Stimulated activated naive B cell treated with anti-CD40 and anti-IgM and Interleukin-4, amounts not matched to agents 10 μg/mL and 1 μg/mL and 100 μg/mL, for 72 hours (primary cell): ENCODE measurements at regions not wholly inside any gene's neighbourhood (a gene's known extent, or its start where the extent isn't known, plus 50 kb on each side); places are given as distances from the start of the nearest gene placed in this dataset.
A peak's percentile ranks its signal among the peaks of the same experiment; 100 is the strongest.

Source experiments
- ATAC-seq, 2 donors: fragments of 150-1000 bp; cut with Tn5 transposase; replicated peaks; 2 replicates each; pipeline ENCODE4 v1.10.0; 2021; ENCODE audit warnings: moderate library complexity in 1 of 2
- DNase-seq: peaks from one replicate; pipeline ENCODE4 v3.0.0; 2021
- H3K27ac Mint-ChIP-seq: one replicate; pipeline ENCODE4 v1.8.0; 2022; ENCODE audit warnings: mild to moderate bottlenecking, mixed read lengths
- H3K27me3 Mint-ChIP-seq, 2 donors: one replicate each; pipeline ENCODE4 v1.8.0; 2022; ENCODE audit warnings: mixed read lengths in 2 of 2
- H3K36me3 Mint-ChIP-seq, 2 donors: one replicate each; pipeline ENCODE4 v1.8.0; 2022; ENCODE audit warnings: mixed read lengths in 2 of 2, mild to moderate bottlenecking in 1 of 2
- H3K4me1 Mint-ChIP-seq, 2 donors: one replicate each; pipeline ENCODE4 v1.8.0; 2022; ENCODE audit warnings: mixed read lengths in 2 of 2, mild to moderate bottlenecking in 1 of 2
- H3K4me3 Mint-ChIP-seq, 2 donors: one replicate each; pipeline ENCODE4 v1.8.0; 2022; ENCODE audit warnings: mild to moderate bottlenecking in 2 of 2, mixed read lengths in 2 of 2, moderate library complexity in 1 of 2
- H3K9me3 Mint-ChIP-seq, 2 donors: one replicate each; pipeline ENCODE4 v1.8.0; 2022; ENCODE audit warnings: mixed read lengths in 2 of 2, mild to moderate bottlenecking in 1 of 2

GRCh38 chr12:76611533-76611932, 52.0 kb upstream of the OSBPL8 start:
- no peaks in the 10 kb centered on the region for H3K9me3 Mint-ChIP-seq

GRCh38 chr12:76614364-76614763, 54.8 kb upstream of the OSBPL8 start:
- H3K9me3 Mint-ChIP-seq, result no peaks in the 10 kb centered on the region
- H3K27me3 Mint-ChIP-seq, result peaks cover 0 to 1% of the 10 kb centered on the region in 2 donors
- no peak overlapping the region for H3K4me3 Mint-ChIP-seq
- H3K4me1 Mint-ChIP-seq, result no peaks in the 10 kb centered on the region
- ATAC-seq (no peak), DNase-seq (no peak)
- no peaks in the 10 kb centered on the region for H3K36me3 Mint-ChIP-seq
- no peak overlapping the region for H3K27ac Mint-ChIP-seq

More at GRCh38 chr12:76611533-76611932, 52.0 kb upstream of the OSBPL8 start:
- no peaks in the 10 kb centered on the region for H3K36me3 Mint-ChIP-seq
- no peak overlapping the region for H3K4me3 Mint-ChIP-seq
- peaks cover 0 to 13% of the 10 kb centered on the region in 2 donors for H3K27me3 Mint-ChIP-seq
- H3K4me1 Mint-ChIP-seq, result no peaks in the 10 kb centered on the region
- ATAC-seq (no peak), DNase-seq (no peak)
- H3K27ac Mint-ChIP-seq, result no peak overlapping the region

- H3K4me1 Mint-ChIP-seq, result peaks cover 0 to 2% of the 10 kb centered on the region in 2 donors
Observed at GRCh38 chr12:76618031-76618430, 58.5 kb upstream of the OSBPL8 start.

GRCh38 chr12:76621582-76622024, 62.0 kb upstream of the OSBPL8 start:
- DNase-seq (peak; percentile 13), ATAC-seq (peak; percentile 72 to 76)
- H3K36me3 Mint-ChIP-seq, result no peaks in the 10 kb centered on the region
- H3K4me3 Mint-ChIP-seq, result no peak overlapping the region
- H3K27me3 Mint-ChIP-seq, result no peaks in the 10 kb centered on the region
- H3K27ac Mint-ChIP-seq, result no peak overlapping the region
- no peaks in the 10 kb centered on the region for H3K9me3 Mint-ChIP-seq
- H3K4me1 Mint-ChIP-seq, result peaks cover 0 to 2% of the 10 kb centered on the region in 2 donors

More at GRCh38 chr12:76618031-76618430, 58.5 kb upstream of the OSBPL8 start:
- no peak overlapping the region for H3K27ac Mint-ChIP-seq
- ATAC-seq (no peak), DNase-seq (no peak)
- no peaks in the 10 kb centered on the region for H3K27me3 Mint-ChIP-seq
- no peaks in the 10 kb centered on the region for H3K9me3 Mint-ChIP-seq
- H3K4me3 Mint-ChIP-seq, result no peak overlapping the region
- H3K36me3 Mint-ChIP-seq, result no peaks in the 10 kb centered on the region

- ATAC-seq (no peak), DNase-seq (no peak)
- Mint-ChIP-seq H3K36me3 (no peaks in the 10 kb centered on the region), H3K27me3 (no peaks in the 10 kb centered on the region), H3K4me3 (no peak overlapping the region), H3K4me1 (peaks cover 0 to 2% of the 10 kb centered on the region in 2 donors), H3K9me3 (no peaks in the 10 kb centered on the region), H3K27ac (no peak overlapping the region)
Observed at GRCh38 chr12:76622351-76622750, 62.8 kb upstream of the OSBPL8 start.

- ATAC-seq (no peak), DNase-seq (no peak)
- no peaks in the 10 kb centered on the region for H3K9me3 Mint-ChIP-seq
- no peak overlapping the region for H3K27ac Mint-ChIP-seq
- no peaks in the 10 kb centered on the region for H3K27me3 Mint-ChIP-seq
- H3K4me1 Mint-ChIP-seq, result peaks cover 0 to 2% of the 10 kb centered on the region in 2 donors
- H3K36me3 Mint-ChIP-seq, result no peaks in the 10 kb centered on the region
- no peak overlapping the region for H3K4me3 Mint-ChIP-seq
Observed at GRCh38 chr12:76622915-76623314, 63.3 kb upstream of the OSBPL8 start.

GRCh38 chr12:76623931-76624330, 64.4 kb upstream of the OSBPL8 start:
- Mint-ChIP-seq H3K27ac (no peak overlapping the region), H3K4me3 (no peak overlapping the region), H3K4me1 (peaks cover 0 to 2% of the 10 kb centered on the region in 2 donors), H3K9me3 (no peaks in the 10 kb centered on the region), H3K36me3 (no peaks in the 10 kb centered on the region), H3K27me3 (no peaks in the 10 kb centered on the region)
- ATAC-seq, result no peak
- DNase-seq, result no peak

GRCh38 chr12:76627346-76628135, 68.0 kb upstream of the OSBPL8 start:
- H3K27ac Mint-ChIP-seq, result no peak overlapping the region
- H3K9me3 Mint-ChIP-seq, result no peaks in the 10 kb centered on the region
- ATAC-seq (no peak), DNase-seq (no peak)
- no peaks in the 10 kb centered on the region for H3K27me3 Mint-ChIP-seq
- no peak overlapping the region for H3K4me3 Mint-ChIP-seq
- H3K4me1 Mint-ChIP-seq, result no peaks in the 10 kb centered on the region
- no peaks in the 10 kb centered on the region for H3K36me3 Mint-ChIP-seq

GRCh38 chr12:76628745-76629144, 69.2 kb upstream of the OSBPL8 start:
- no peaks in the 10 kb centered on the region for H3K36me3 Mint-ChIP-seq
- no peak for ATAC-seq

GRCh38 chr12:76631741-76632140, 72.2 kb upstream of the OSBPL8 start:
- Mint-ChIP-seq H3K9me3 (no peaks in the 10 kb centered on the region), H3K36me3 (no peaks in the 10 kb centered on the region), H3K4me1 (peaks cover 1 to 6% of the 10 kb centered on the region in 2 donors), H3K27me3 (no peaks in the 10 kb centered on the region), H3K4me3 (no peak overlapping the region), H3K27ac (no peak overlapping the region)
- DNase-seq (no peak), ATAC-seq (no peak)

More at GRCh38 chr12:76628745-76629144, 69.2 kb upstream of the OSBPL8 start:
- H3K9me3 Mint-ChIP-seq, result no peaks in the 10 kb centered on the region
- H3K27me3 Mint-ChIP-seq, result no peaks in the 10 kb centered on the region
- no peaks in the 10 kb centered on the region for H3K4me1 Mint-ChIP-seq
- no peak overlapping the region for H3K4me3 Mint-ChIP-seq
- no peak for DNase-seq
- H3K27ac Mint-ChIP-seq, result no peak overlapping the region

- no peak for DNase-seq
Observed at GRCh38 chr12:76633415-76633814, 73.8 kb upstream of the OSBPL8 start.

GRCh38 chr12:76634133-76634532, 74.6 kb upstream of the OSBPL8 start:
- Mint-ChIP-seq H3K27ac (no peak overlapping the region), H3K36me3 (no peaks in the 10 kb centered on the region), H3K4me3 (no peak overlapping the region), H3K4me1 (peaks cover 1 to 6% of the 10 kb centered on the region in 2 donors), H3K27me3 (no peaks in the 10 kb centered on the region), H3K9me3 (no peaks in the 10 kb centered on the region)
- ATAC-seq (no peak), DNase-seq (no peak)

More at GRCh38 chr12:76633415-76633814, 73.8 kb upstream of the OSBPL8 start:
- no peak overlapping the region for H3K4me3 Mint-ChIP-seq
- no peaks in the 10 kb centered on the region for H3K9me3 Mint-ChIP-seq
- no peaks in the 10 kb centered on the region for H3K36me3 Mint-ChIP-seq
- H3K4me1 Mint-ChIP-seq, result peaks cover 1 to 6% of the 10 kb centered on the region in 2 donors
- no peaks in the 10 kb centered on the region for H3K27me3 Mint-ChIP-seq
- ATAC-seq, result no peak
- H3K27ac Mint-ChIP-seq, result no peak overlapping the region

GRCh38 chr12:76636121-76636692, 76.6 kb upstream of the OSBPL8 start:
- peaks cover 1 to 6% of the 10 kb centered on the region in 2 donors for H3K4me1 Mint-ChIP-seq
- no peak overlapping the region for H3K4me3 Mint-ChIP-seq
- DNase-seq, result no peak
- H3K27ac Mint-ChIP-seq, result no peak overlapping the region
- no peaks in the 10 kb centered on the region for H3K36me3 Mint-ChIP-seq
- no peaks in the 10 kb centered on the region for H3K9me3 Mint-ChIP-seq
- peak in 1 of 2 donors; percentile 21 for ATAC-seq
- no peaks in the 10 kb centered on the region for H3K27me3 Mint-ChIP-seq

GRCh38 chr12:76637807-76638206, 78.2 kb upstream of the OSBPL8 start:
- DNase-seq (no peak), ATAC-seq (no peak)
- Mint-ChIP-seq H3K9me3 (no peaks in the 10 kb centered on the region), H3K27ac (no peak overlapping the region), H3K36me3 (no peaks in the 10 kb centered on the region), H3K4me3 (no peak overlapping the region), H3K4me1 (peaks cover 1 to 6% of the 10 kb centered on the region in 2 donors), H3K27me3 (peaks cover 4 to 6% of the 10 kb centered on the region in 2 donors)

GRCh38 chr12:76639646-76640045, 80.1 kb upstream of the OSBPL8 start:
- no peaks in the 10 kb centered on the region for H3K9me3 Mint-ChIP-seq
- DNase-seq (no peak), ATAC-seq (no peak)
- peaks cover 4 to 6% of the 10 kb centered on the region in 2 donors for H3K27me3 Mint-ChIP-seq
- no peak overlapping the region for H3K4me3 Mint-ChIP-seq
- H3K4me1 Mint-ChIP-seq, result peaks cover 1 to 6% of the 10 kb centered on the region in 2 donors
- H3K27ac Mint-ChIP-seq, result no peak overlapping the region
- H3K36me3 Mint-ChIP-seq, result no peaks in the 10 kb centered on the region
